ENCODE measurements at regions not wholly inside any gene's neighbourhood (a gene's known extent, or its start where the extent isn't known, plus 50 kb on each side); places are given as distances from the start of the nearest gene placed in this dataset.

GRCh38 chr3:59606638-59607266, 556.9 kb upstream of the CFAP20DC start:
- H3K4me3 ChIP-seq (ENCODE audit: low read depth, low read length): no peak overlapping the region
- no peak for TF ChIP-seq CTCF (conservative IDR thresholded peaks at IDR 0.05; ENCODE audit: low read depth, low read length)
- DNase-seq (ENCODE audit: low read depth): no peak

- H3K4me3 ChIP-seq (ENCODE audit: low read depth, low read length): no peak overlapping the region
- no peak for TF ChIP-seq CTCF (conservative IDR thresholded peaks at IDR 0.05; ENCODE audit: low read depth, low read length)
- no peak for DNase-seq (ENCODE audit: low read depth)
Observed at GRCh38 chr3:59605944-59606534, 556.2 kb upstream of the CFAP20DC start.

- no peak for DNase-seq (ENCODE audit: low read depth)
- no peak overlapping the region for H3K4me3 ChIP-seq (ENCODE audit: low read depth, low read length)
- TF ChIP-seq CTCF (conservative IDR thresholded peaks at IDR 0.05; ENCODE audit: low read depth, low read length): no peak
Observed at GRCh38 chr3:59605318-59605717, 555.5 kb upstream of the CFAP20DC start.

- no peak overlapping the region for H3K4me3 ChIP-seq (ENCODE audit: low read depth, low read length)
- DNase-seq (ENCODE audit: low read depth): no peak
- TF ChIP-seq CTCF (conservative IDR thresholded peaks at IDR 0.05; ENCODE audit: low read depth, low read length): no peak
Observed at GRCh38 chr3:59601486-59601885, 551.7 kb upstream of the CFAP20DC start.

GRCh38 chr3:59600631-59601030, 550.8 kb upstream of the CFAP20DC start:
- no peak for TF ChIP-seq CTCF (conservative IDR thresholded peaks at IDR 0.05; ENCODE audit: low read depth, low read length)
- no peak for DNase-seq (ENCODE audit: low read depth)
- no peak overlapping the region for H3K4me3 ChIP-seq (ENCODE audit: low read depth, low read length)

- DNase-seq (ENCODE audit: low read depth): no peak
- TF ChIP-seq CTCF (conservative IDR thresholded peaks at IDR 0.05; ENCODE audit: low read depth, low read length): no peak
- no peak overlapping the region for H3K4me3 ChIP-seq (ENCODE audit: low read depth, low read length)
Observed at GRCh38 chr3:59596741-59597140, 546.9 kb upstream of the CFAP20DC start.

GRCh38 chr3:59595830-59596229, 546.0 kb upstream of the CFAP20DC start:
- no peak overlapping the region for H3K4me3 ChIP-seq (ENCODE audit: low read depth, low read length)
- no peak for TF ChIP-seq CTCF (conservative IDR thresholded peaks at IDR 0.05; ENCODE audit: low read depth, low read length)
- no peak for DNase-seq (ENCODE audit: low read depth)

Data from choroid plexus epithelial cell (primary cell).